A549 (cell line): ENCODE measurements at regions not wholly inside any gene's neighbourhood (a gene's known extent, or its start where the extent isn't known, plus 50 kb on each side); places are given as distances from the start of the nearest gene placed in this dataset.

Experiments used
- FOSL2 ChIP-seq, 2 experiments: fragments of 450-650 bp in 1 of 2; fragments of >200 bp in 1 of 2; sonication (Bioruptor Twin) in 1 of 2; formaldehyde crosslinking; IDR thresholded peaks; 2 replicates each; pipeline versions ENCODE4 v1.5.0 to v1.6.1; 2016 to 2020; ENCODE audit warnings: mild to moderate bottlenecking in 1 of 2, moderate library complexity in 1 of 2
- NR3C1 ChIP-seq: fragments of >200 bp; sonication (Bioruptor Twin); formaldehyde crosslinking; IDR thresholded peaks from 3 replicates; pipeline ENCODE4 v1.6.1; 2017
- TF ChIP-seq, protein P1 (sequence below): fragments of >200 bp; sonication (Bioruptor Twin); formaldehyde crosslinking; IDR thresholded peaks from 3 replicates; pipeline ENCODE4 v1.5.1; 2016

DNA sequence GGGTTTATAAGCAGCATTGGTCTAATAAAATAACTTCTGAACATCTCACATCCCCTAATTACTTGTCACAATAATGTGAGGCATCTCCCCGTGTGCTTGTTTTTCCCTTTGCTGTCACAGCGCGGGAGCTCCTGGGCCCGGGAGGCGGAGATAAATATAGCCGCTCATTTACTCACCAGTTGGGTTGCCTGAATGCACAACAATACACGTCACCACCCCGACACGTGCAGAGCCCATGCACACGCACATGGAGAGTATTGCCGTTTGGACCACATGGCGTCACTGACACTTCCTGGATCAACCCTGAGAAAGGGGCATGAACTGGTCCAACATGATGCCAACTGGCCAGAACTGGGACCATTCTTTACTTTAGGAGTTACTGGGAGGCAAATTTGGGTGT is 76.2 kb downstream of the MRPL46 start:
- TF ChIP-seq FOSL2 (IDR thresholded peaks at IDR 0.05) (no peak), FOSL2 (CRISPR knock-in tag; IDR thresholded peaks at IDR 0.05) (no peak), NR3C1 (no peak)
- TF ChIP-seq, protein P1, sequence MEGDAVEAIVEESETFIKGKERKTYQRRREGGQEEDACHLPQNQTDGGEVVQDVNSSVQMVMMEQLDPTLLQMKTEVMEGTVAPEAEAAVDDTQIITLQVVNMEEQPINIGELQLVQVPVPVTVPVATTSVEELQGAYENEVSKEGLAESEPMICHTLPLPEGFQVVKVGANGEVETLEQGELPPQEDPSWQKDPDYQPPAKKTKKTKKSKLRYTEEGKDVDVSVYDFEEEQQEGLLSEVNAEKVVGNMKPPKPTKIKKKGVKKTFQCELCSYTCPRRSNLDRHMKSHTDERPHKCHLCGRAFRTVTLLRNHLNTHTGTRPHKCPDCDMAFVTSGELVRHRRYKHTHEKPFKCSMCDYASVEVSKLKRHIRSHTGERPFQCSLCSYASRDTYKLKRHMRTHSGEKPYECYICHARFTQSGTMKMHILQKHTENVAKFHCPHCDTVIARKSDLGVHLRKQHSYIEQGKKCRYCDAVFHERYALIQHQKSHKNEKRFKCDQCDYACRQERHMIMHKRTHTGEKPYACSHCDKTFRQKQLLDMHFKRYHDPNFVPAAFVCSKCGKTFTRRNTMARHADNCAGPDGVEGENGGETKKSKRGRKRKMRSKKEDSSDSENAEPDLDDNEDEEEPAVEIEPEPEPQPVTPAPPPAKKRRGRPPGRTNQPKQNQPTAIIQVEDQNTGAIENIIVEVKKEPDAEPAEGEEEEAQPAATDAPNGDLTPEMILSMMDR = no peak
